Adipocyte (in vitro differentiated cells): ENCODE measurements at regions not wholly inside any gene's neighbourhood (a gene's known extent, or its start where the extent isn't known, plus 50 kb on each side); places are given as distances from the start of the nearest gene placed in this dataset.
A peak's percentile ranks its signal among the peaks of the same experiment; 100 is the strongest.
"Not testable (repeated sequence)": the region's sequence is repeated elsewhere in the genome, so short reads cannot be mapped to it uniquely, and the experiment has no call there.

Experiments
- DNase-seq: peaks from one replicate; pipeline ENCODE4 v3.0.0-alpha.2; 2015; ENCODE audit warnings: low read depth
- H3K27me3 ChIP-seq: replicated peaks from 2 replicates; pipeline ENCODE4 v1.7.0; 2013; ENCODE audit warnings: mild to moderate bottlenecking, low read length, moderate library complexity; ENCODE audit not compliant: control insufficient read depth, insufficient read depth
- H3K36me3 ChIP-seq: 2 replicates; pipeline ENCODE4 v1.7.0; 2013; ENCODE audit warnings: low read length, mild to moderate bottlenecking, moderate library complexity; ENCODE audit not compliant: control insufficient read depth, insufficient read depth, severe bottlenecking
- H3K4me1 ChIP-seq: 2 replicates; pipeline ENCODE4 v1.7.0; 2013; ENCODE audit warnings: mild to moderate bottlenecking, low read length, moderate library complexity; ENCODE audit not compliant: control insufficient read depth, insufficient read depth
- H3K4me3 ChIP-seq: 2 replicates; pipeline ENCODE4 v1.7.0; 2013; ENCODE audit warnings: mild to moderate bottlenecking, low read length, moderate library complexity
- H3K9ac ChIP-seq: 2 replicates; pipeline ENCODE4 v1.7.0; 2013; ENCODE audit warnings: mild to moderate bottlenecking, low read length, moderate library complexity
- H3K9me3 ChIP-seq: 2 replicates; pipeline ENCODE4 v1.7.0; 2013; ENCODE audit warnings: mild to moderate bottlenecking, low read length, moderate library complexity; ENCODE audit not compliant: control insufficient read depth

DNA sequence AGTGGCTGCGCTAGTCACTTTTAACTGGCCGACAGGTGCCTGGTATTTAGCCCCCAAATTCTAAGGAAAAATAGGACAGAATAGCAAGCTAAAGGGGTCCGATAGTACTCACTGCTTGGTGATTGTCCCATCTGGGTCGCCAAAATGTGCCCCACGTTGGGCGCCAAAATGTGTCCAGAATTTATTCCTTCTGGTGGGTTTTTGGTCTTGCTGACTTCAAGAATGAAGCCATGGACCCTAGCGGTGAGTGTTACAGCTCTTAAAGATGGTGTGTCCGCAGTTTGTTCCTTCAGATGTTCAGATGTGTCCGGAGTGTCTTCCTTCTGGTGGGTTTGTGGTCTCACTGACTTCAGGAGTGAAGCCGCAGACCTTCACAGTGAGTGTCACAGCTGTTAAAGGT is 144.8 kb upstream of the XIRP2 start:
- H3K9me3 ChIP-seq: peaks cover 51% of the 10 kb centered on the region
- not testable (repeated sequence) for H3K36me3 ChIP-seq, H3K9ac ChIP-seq, H3K4me3 ChIP-seq, DNase-seq, H3K27me3 ChIP-seq, H3K4me1 ChIP-seq

DNA sequence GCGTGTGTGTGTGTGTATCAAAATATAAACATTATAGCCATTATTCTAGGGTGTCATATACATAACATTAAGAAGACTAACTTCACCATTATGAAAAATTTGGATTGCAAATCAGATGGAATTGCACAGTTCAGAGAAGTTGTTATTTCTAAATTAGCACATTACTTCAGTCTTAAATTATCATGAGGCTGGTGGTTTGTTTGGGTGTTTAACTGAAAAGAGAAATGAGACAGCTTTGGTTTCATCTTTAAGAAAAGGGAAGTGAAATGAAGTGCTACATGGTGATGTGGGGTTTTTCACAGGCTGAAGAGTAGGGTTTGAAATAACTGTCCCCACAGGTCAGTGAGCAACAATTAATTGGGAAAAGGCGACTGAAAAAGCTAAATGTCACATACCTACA is 161.2 kb upstream of the XIRP2 start:
- Histone ChIP-seq H3K4me3 (no peak overlapping the region), H3K27me3 (no peaks in the 10 kb centered on the region), H3K9me3 (peaks cover 5% of the 10 kb centered on the region), H3K4me1 (no peaks in the 10 kb centered on the region), H3K9ac (no peak overlapping the region), H3K36me3 (no peaks in the 10 kb centered on the region)
- DNase-seq: no peak

DNA sequence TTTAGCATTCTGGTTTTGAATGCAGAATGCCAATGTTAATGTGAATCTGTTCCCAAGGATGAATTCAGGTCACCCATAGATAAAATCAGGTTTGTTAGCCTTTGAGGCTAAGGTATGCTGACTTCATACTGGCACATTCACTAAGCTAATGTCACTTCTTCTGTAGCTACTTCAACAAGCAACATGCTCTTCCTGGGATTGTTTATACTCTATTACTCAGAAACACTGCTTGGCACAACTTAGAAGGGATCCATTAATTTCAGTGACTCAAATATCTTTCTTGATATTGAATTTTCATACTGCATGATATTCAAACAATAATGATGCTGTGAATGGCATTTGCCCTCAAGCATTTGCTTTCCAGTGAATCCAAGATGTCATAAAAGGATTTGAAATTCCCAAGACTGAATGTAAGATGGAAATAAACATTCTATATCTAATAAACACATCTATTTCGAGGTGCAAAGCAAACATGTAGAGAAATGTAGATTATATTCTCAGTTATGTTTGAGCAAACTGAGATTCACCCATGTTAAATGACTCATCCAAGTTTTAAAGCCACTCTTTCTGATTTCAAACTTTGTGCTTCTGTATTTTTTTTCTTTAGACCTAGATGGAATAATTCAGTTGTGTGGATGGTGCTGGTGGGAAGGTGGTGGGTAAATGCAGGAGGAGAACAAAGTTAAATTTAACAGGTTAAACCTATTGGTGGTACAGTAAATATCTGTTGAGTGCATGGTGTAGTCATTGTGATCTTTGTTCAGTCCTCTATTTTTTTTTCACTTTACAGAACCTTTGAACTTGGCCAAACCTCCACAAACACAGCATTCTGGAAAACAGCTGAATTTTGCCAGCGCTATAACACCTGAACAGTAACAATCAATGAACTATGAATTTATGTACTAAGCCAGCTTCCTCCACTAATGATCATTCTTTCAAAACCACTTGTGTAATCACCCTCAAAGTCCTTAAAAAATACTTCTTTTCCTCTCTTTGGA is 162.1 kb upstream of the XIRP2 start:
- Histone ChIP-seq H3K4me3 (no peak overlapping the region), H3K9me3 (peaks cover 5% of the 10 kb centered on the region), H3K27me3 (no peaks in the 10 kb centered on the region), H3K9ac (no peak overlapping the region), H3K4me1 (no peaks in the 10 kb centered on the region), H3K36me3 (no peaks in the 10 kb centered on the region)
- DNase-seq: no peak

DNA sequence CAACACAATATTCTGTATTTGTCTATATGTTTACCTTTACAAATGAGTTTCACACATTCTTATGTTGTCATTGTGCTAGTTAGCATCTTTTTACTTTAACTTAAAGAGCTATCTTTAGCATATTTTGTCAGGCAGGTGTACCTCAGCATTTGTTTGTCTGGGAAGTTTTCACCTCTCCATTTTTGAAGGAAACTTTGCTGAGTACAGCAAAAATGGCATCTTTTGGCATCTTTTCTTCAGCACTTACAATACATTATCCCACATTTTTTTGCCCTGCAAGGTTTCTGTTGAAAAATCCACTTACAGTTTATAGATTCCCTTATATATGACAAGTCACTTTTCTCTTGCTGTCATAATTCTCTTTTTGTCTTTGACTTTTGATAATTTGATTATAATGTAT is 171.3 kb upstream of the XIRP2 start:
- Histone ChIP-seq H3K4me3 (no peak overlapping the region), H3K27me3 (no peaks in the 10 kb centered on the region), H3K9ac (no peak overlapping the region), H3K9me3 (peaks cover 4% of the 10 kb centered on the region), H3K4me1 (no peaks in the 10 kb centered on the region), H3K36me3 (no peaks in the 10 kb centered on the region)
- no peak for DNase-seq

DNA sequence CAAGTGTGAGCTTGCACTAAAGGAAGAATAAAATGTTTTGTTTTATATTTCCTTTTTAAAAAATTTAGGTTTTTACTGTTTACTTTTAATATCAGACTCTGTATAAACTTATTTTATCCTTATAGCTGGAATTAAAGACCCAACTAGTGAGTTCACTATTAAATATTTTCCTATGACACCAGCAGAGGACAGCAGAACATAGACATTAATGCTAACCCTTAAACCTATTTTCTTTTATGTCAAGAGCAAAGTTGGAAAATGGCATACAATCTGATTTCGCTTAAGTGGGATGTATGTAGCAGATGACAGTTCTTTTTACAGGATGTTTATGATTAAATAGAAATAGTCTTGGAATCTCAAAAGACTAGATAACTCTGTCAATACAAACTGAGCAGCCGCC is 188.2 kb upstream of the XIRP2 start:
- Histone ChIP-seq H3K27me3 (no peaks in the 10 kb centered on the region), H3K9ac (no peak overlapping the region), H3K9me3 (no peaks in the 10 kb centered on the region), H3K4me1 (no peaks in the 10 kb centered on the region), H3K36me3 (no peaks in the 10 kb centered on the region), H3K4me3 (no peak overlapping the region)
- peak; percentile 27 for DNase-seq

DNA sequence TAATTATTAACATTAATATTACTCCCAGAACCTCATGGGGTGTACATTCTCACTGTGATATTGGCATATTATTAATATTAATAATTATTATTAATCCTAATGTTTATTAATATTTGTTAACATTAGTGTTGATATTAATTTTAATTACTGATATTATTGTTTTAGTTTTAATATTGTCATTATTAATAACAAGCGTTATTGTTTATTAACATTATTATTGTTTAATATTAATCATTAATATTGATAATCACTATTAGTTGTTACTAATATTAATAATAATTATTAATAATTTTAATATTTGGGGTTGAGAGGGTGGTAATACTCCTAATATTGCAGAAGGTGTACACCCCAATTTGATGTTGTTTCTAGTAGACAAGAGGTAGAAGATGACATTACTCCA is 193.1 kb upstream of the XIRP2 start:
- no peak for DNase-seq
- Histone ChIP-seq H3K27me3 (no peaks in the 10 kb centered on the region), H3K9ac (no peak overlapping the region), H3K9me3 (peaks cover 5% of the 10 kb centered on the region), H3K4me3 (no peak overlapping the region), H3K36me3 (no peaks in the 10 kb centered on the region), H3K4me1 (no peaks in the 10 kb centered on the region)

DNA sequence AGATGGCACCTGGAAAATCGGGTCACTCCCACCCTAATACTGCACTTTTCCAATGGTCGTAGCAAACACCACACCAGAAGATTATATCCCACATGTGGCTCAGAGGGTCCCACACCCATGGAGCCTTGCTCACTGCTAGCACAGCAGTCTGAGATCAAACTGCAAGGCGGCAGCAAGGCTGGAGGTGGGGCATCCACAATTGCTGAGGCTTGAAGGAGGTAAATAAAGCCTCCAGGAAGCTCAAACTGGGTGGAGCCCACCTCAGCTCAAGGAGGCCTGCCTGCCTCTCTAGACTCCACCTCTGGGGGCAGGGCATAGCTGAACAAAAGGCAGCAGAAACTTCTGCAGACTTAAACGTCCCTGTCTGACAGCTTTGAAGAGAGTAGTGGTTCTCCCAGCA is 192.0 kb upstream of the SCN7A start:
- H3K9ac ChIP-seq, DNase-seq, H3K4me1 ChIP-seq, H3K36me3 ChIP-seq, H3K4me3 ChIP-seq, H3K9me3 ChIP-seq, H3K27me3 ChIP-seq: not testable (repeated sequence)

DNA sequence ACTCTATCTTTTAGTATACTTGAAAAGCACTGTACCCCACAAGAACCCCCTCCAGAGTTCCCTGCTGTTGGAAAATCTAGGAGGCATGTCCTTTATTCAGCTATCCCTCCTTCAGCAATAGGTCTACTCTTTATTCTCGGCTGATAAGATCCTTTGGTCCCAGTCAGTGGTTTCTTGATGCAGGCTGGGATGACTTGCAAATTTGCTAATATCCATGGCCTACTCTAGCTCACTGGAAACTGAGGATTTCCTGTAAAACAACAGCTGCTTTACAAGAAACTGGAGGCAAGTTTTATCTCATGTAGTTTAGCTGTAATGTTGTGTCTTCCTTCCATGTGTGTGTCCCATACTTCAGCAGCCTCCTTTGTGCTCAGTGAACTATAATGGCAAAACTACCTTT is 183.9 kb upstream of the SCN7A start:
- Histone ChIP-seq H3K36me3 (no peaks in the 10 kb centered on the region), H3K4me1 (no peaks in the 10 kb centered on the region), H3K9me3 (no peaks in the 10 kb centered on the region), H3K4me3 (no peak overlapping the region), H3K9ac (no peak overlapping the region), H3K27me3 (no peaks in the 10 kb centered on the region)
- no peak for DNase-seq

DNA sequence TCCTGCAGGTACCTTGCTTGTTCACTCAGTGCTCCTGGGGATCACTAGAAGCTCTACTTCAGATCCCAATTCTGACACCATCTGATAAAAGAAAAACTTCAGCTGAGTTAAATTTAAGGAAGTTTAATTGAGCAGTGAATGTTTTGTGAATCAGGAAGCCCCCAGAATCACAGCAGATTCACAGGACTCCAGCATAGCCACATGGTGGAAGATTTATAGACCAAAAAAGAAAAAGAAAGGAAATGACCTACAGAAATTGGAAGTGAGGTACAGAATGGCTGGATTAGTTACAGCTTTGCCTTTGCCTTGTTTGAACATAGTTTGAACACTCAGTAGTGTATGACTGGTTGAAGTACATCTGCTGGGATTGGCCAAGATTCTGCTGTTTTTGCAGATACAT is 182.7 kb upstream of the SCN7A start:
- Histone ChIP-seq H3K9me3 (no peaks in the 10 kb centered on the region), H3K4me1 (no peaks in the 10 kb centered on the region), H3K27me3 (no peaks in the 10 kb centered on the region), H3K4me3 (no peak overlapping the region), H3K9ac (no peak overlapping the region), H3K36me3 (no peaks in the 10 kb centered on the region)
- DNase-seq: no peak

DNA sequence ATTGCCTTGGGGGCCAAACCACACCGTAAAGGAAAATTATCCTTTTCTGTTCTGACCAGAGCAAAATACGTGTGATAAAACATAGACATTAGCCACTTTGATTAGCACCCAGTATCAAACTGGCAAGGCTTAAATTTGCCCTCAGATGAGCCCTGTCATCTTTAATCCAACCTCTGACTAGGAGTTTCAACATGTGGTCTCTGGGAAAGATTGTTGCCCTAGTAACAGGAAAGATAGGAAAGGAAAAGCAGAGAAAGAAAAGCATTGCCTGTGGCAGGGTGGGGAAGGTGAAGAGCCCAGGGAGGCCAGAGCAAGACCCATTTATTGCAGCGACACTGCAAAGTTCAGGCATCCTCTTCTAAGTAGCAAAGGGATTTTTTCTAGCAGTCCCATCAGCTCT is 181.5 kb upstream of the SCN7A start:
- Histone ChIP-seq H3K9ac (no peak overlapping the region), H3K36me3 (no peaks in the 10 kb centered on the region), H3K4me1 (no peaks in the 10 kb centered on the region), H3K9me3 (no peaks in the 10 kb centered on the region), H3K27me3 (no peaks in the 10 kb centered on the region), H3K4me3 (no peak overlapping the region)
- no peak for DNase-seq

DNA sequence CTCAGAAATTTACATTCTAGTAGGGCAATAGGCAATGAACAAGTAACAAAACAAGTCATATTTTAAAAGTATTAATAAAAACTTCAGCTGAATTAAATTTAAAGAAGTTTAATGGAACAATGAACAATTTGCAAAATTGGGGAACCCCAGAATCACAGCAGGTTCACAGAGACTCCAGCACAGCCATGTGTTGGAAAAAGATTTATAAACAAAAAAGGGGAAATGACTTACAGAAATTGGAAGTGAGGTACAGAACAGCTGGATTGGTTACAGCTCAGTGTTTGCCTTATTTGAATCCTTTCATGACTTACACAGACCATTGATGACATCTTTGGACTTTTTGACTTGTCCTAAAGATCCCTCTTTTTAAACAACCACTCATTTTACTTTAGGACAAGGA is 179.9 kb upstream of the SCN7A start:
- no peaks in the 10 kb centered on the region for H3K36me3 ChIP-seq
- H3K4me1 ChIP-seq: no peaks in the 10 kb centered on the region
- DNase-seq: no peak
- no peaks in the 10 kb centered on the region for H3K9me3 ChIP-seq
- no peaks in the 10 kb centered on the region for H3K27me3 ChIP-seq
- no peak overlapping the region for H3K9ac ChIP-seq
- no peak overlapping the region for H3K4me3 ChIP-seq

DNA sequence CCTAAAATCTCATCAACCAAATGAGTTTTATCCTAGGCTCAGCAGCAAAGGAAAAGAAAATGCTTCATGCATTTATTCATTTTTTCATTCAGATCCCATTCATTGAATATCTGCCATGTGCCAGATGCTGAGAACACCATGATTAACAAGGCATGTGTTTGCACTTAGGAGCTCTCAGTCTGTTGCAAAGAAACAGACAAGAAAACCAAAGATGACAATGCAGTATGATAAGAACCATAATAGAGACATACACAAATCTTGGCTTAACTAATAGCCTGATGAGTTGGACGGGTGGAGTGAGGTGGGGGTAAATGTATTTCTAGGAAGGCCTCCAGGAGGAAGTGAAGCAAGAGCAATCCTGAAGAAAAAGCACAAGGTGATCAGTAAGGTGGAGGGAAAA is 177.8 kb upstream of the SCN7A start:
- H3K27me3 ChIP-seq: no peaks in the 10 kb centered on the region

More for the DNA sequence above, 177.8 kb upstream of the SCN7A start:
- Histone ChIP-seq H3K4me1 (no peaks in the 10 kb centered on the region), H3K36me3 (no peaks in the 10 kb centered on the region), H3K4me3 (no peak overlapping the region), H3K9me3 (no peaks in the 10 kb centered on the region), H3K9ac (no peak overlapping the region)
- peak; percentile 49 for DNase-seq
